ENCODE measurements at regions not wholly inside any gene's neighbourhood (a gene's known extent, or its start where the extent isn't known, plus 50 kb on each side); places are given as distances from the start of the nearest gene placed in this dataset.

DNA sequence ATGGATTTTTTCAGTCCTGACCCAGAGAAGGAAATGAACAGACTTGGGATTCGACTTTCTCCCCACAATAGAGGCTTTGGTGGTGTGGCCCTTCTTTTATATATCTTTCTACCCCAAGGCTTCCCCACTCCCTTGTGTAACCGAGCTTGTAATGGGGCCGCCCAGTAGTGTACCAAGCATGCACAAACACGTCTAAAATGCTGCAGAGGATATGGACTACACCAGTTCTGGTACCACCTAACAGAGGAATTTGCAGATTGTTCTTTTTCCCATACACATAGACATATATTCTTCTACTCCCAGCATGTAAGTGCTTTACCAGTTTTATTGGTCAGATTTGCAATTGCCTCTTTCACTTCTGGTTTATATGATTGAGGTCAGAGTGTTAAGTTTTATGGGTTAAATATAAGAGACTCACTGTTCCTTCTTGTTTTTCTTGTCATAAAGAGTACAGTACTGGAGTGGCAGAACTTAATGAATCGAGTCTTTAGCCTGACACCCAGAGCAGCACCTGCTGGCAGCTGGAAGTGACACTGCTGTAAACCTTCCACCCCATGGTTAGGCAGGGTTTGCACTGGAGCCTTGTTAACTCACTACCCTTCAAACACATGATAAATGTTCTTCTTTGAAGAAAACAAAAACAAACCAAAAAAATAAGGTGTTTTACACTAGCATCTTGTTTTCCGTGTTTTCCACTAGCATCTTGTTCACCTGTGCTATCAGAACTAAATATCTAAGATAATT lies 198.6 kb downstream of the PTPRC start:
- no peaks in the 10 kb centered on the region for H3K36me3 ChIP-seq (replicated peaks; ENCODE audit: low read depth, low read length)
- H3K27ac ChIP-seq (ENCODE audit: low read length), result no peak overlapping the region
- H2AFZ ChIP-seq (ENCODE audit: low read depth, low read length), result no peak overlapping the region
- no peak overlapping the region for H3K4me3 ChIP-seq (ENCODE audit: low read length)
- H3K4me1 ChIP-seq (ENCODE audit: low read length), result peaks cover 7% of the 10 kb centered on the region
- H3K9ac ChIP-seq (ENCODE audit: low read length), result no peak overlapping the region
- no peaks in the 10 kb centered on the region for H3K79me2 ChIP-seq (ENCODE audit: low read length)
- no peak overlapping the region for H3K4me2 ChIP-seq (ENCODE audit: low read length)
- no peaks in the 10 kb centered on the region for H4K20me1 ChIP-seq (ENCODE audit: insufficient read depth, low read length)
- TF ChIP-seq, protein P1, sequence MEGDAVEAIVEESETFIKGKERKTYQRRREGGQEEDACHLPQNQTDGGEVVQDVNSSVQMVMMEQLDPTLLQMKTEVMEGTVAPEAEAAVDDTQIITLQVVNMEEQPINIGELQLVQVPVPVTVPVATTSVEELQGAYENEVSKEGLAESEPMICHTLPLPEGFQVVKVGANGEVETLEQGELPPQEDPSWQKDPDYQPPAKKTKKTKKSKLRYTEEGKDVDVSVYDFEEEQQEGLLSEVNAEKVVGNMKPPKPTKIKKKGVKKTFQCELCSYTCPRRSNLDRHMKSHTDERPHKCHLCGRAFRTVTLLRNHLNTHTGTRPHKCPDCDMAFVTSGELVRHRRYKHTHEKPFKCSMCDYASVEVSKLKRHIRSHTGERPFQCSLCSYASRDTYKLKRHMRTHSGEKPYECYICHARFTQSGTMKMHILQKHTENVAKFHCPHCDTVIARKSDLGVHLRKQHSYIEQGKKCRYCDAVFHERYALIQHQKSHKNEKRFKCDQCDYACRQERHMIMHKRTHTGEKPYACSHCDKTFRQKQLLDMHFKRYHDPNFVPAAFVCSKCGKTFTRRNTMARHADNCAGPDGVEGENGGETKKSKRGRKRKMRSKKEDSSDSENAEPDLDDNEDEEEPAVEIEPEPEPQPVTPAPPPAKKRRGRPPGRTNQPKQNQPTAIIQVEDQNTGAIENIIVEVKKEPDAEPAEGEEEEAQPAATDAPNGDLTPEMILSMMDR (IDR thresholded peaks at IDR 0.05; ENCODE audit: low read depth, low read length), result peak; percentile 21; the same call in 1 of the 2 replicates
- TF ChIP-seq EZH2phosphoT487 (IDR thresholded peaks at IDR 0.05; ENCODE audit: low read depth), result no peak
- H3K27me3 ChIP-seq (ENCODE audit: low read depth, low read length), result no peaks in the 10 kb centered on the region
- no peaks in the 10 kb centered on the region for H3K9me3 ChIP-seq (ENCODE audit: insufficient read depth, low read length)

DNA sequence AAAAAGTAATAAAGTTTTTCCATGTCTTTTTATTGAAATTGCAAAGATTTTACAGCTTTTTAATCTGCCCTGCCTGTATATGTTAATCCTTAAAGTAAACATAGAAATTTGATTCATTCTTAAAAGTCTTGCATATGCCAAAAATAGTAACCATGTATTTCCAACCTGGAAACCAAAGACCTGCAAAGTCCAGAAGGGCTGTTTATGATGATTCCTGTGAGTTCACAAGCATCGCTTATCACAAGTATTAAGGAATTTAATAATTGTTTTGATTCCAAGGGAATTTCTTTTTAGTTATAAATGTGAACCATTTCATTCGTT lies 199.1 kb downstream of the PTPRC start:
- H3K4me3 ChIP-seq (ENCODE audit: low read length), result no peak overlapping the region
- H3K27ac ChIP-seq (ENCODE audit: low read length), result no peak overlapping the region
- no peaks in the 10 kb centered on the region for H3K79me2 ChIP-seq (ENCODE audit: low read length)
- H3K36me3 ChIP-seq (replicated peaks; ENCODE audit: low read depth, low read length), result no peaks in the 10 kb centered on the region
- H3K4me2 ChIP-seq (ENCODE audit: low read length), result no peak overlapping the region
- TF ChIP-seq, protein P1 (IDR thresholded peaks at IDR 0.05; ENCODE audit: low read depth, low read length), result no peak
- TF ChIP-seq EZH2phosphoT487 (IDR thresholded peaks at IDR 0.05; ENCODE audit: low read depth), result no peak
- peaks cover 7% of the 10 kb centered on the region for H3K4me1 ChIP-seq (ENCODE audit: low read length)
- H3K9ac ChIP-seq (ENCODE audit: low read length), result no peak overlapping the region
- H4K20me1 ChIP-seq (ENCODE audit: insufficient read depth, low read length), result no peaks in the 10 kb centered on the region
- no peaks in the 10 kb centered on the region for H3K9me3 ChIP-seq (ENCODE audit: insufficient read depth, low read length)
- no peaks in the 10 kb centered on the region for H3K27me3 ChIP-seq (ENCODE audit: low read depth, low read length)
- no peak overlapping the region for H2AFZ ChIP-seq (ENCODE audit: low read depth, low read length)

DNA sequence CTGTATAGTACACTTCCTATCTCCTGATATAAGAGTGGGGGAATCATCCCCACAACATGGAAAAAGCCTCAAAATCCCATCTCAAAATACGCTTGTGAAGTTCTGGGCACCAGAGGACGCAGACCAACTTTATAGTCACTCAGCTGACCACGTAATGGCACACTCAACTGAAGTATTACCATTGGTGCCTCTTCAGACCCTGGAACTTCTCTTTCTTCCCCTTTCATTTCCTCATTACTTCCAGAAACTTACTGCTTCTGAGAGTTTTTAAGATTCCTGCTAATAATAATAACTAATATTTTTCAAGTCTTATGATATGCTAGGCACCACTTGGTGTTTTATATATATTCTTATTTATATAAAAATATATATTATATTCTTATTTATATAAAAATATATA lies 202.6 kb downstream of the PTPRC start:
- Histone ChIP-seq H3K27ac (ENCODE audit: low read length) (no peak overlapping the region), H3K4me2 (ENCODE audit: low read length) (no peak overlapping the region), H3K27me3 (ENCODE audit: low read depth, low read length) (no peaks in the 10 kb centered on the region), H3K9ac (ENCODE audit: low read length) (no peak overlapping the region), H3K9me3 (ENCODE audit: insufficient read depth, low read length) (no peaks in the 10 kb centered on the region), H2AFZ (ENCODE audit: low read depth, low read length) (no peak overlapping the region), H3K4me1 (ENCODE audit: low read length) (peaks cover 7% of the 10 kb centered on the region), H3K36me3 (replicated peaks; ENCODE audit: low read depth, low read length) (peaks cover 1% of the 10 kb centered on the region), H3K4me3 (ENCODE audit: low read length) (no peak overlapping the region), H4K20me1 (ENCODE audit: insufficient read depth, low read length) (no peaks in the 10 kb centered on the region), H3K79me2 (ENCODE audit: low read length) (no peaks in the 10 kb centered on the region)
- TF ChIP-seq, protein P1 (IDR thresholded peaks at IDR 0.05; ENCODE audit: low read depth, low read length), result no peak
- no peak for TF ChIP-seq EZH2phosphoT487 (IDR thresholded peaks at IDR 0.05; ENCODE audit: low read depth)

DNA sequence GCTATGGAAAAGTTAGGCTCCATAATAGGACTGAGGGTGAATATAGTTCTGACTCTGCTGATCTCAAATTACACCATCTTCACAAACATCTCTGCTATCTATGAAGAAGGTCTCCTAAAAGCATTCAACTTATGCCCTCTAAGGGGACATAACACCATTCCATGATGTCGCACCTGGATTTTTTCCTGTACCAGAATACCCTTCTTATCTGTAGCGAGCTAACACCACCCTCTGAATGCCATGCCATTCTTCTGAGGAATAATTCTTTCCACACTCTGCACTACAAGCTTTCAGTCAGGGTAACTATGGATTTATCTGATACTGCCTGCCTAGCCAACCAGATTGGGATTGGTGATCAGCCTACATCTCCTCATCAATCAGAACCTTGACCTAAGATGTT lies 203.8 kb downstream of the PTPRC start:
- no peaks in the 10 kb centered on the region for H3K27me3 ChIP-seq (ENCODE audit: low read depth, low read length)
- H3K9ac ChIP-seq (ENCODE audit: low read length), result no peak overlapping the region
- no peak overlapping the region for H3K27ac ChIP-seq (ENCODE audit: low read length)
- no peak overlapping the region for H3K4me3 ChIP-seq (ENCODE audit: low read length)
- no peaks in the 10 kb centered on the region for H3K79me2 ChIP-seq (ENCODE audit: low read length)
- H3K9me3 ChIP-seq (ENCODE audit: insufficient read depth, low read length), result no peaks in the 10 kb centered on the region
- TF ChIP-seq, protein P1 (IDR thresholded peaks at IDR 0.05; ENCODE audit: low read depth, low read length), result no peak
- no peak for TF ChIP-seq EZH2phosphoT487 (IDR thresholded peaks at IDR 0.05; ENCODE audit: low read depth)
- H3K36me3 ChIP-seq (replicated peaks; ENCODE audit: low read depth, low read length), result peaks cover 2% of the 10 kb centered on the region
- H2AFZ ChIP-seq (ENCODE audit: low read depth, low read length), result no peak overlapping the region
- no peak overlapping the region for H3K4me2 ChIP-seq (ENCODE audit: low read length)
- no peaks in the 10 kb centered on the region for H4K20me1 ChIP-seq (ENCODE audit: insufficient read depth, low read length)
- peaks cover 2% of the 10 kb centered on the region for H3K4me1 ChIP-seq (ENCODE audit: low read length)

All from OCI-LY3 (cell line).